Tibial nerve (tissue), 4 donors: ENCODE measurements at regions not wholly inside any gene's neighbourhood (a gene's known extent, or its start where the extent isn't known, plus 50 kb on each side); places are given as distances from the start of the nearest gene placed in this dataset.

ENCODE experiments used
- DNase-seq, 2 donors: peaks; one replicate each; pipeline ENCODE4 v3.0.0-alpha.2; 2019; ENCODE audit warnings: low spot score in 2 of 2
- H3K27ac ChIP-seq, 4 donors: fragments of 200-600 bp; sonication (generic) in 3 of 4; one replicate each; pipeline ENCODE4 v1.5.1; 2017 to 2019; ENCODE audit warnings: mild to moderate bottlenecking in 1 of 4
- H3K27me3 ChIP-seq, 2 donors: fragments of 200-600 bp; sonication (generic) in 1 of 2; one replicate each; pipeline versions ENCODE4 v1.5.1 to v1.6.0; 2017 to 2019
- H3K36me3 ChIP-seq, 3 donors: fragments of 200-600 bp; sonication (generic); one replicate each; pipeline ENCODE4 v1.5.1; 2018 to 2019
- H3K4me1 ChIP-seq, 4 donors: fragments of 200-600 bp; sonication (generic) in 3 of 4; one replicate each; pipeline ENCODE4 v1.5.1; 2017 to 2019
- H3K4me3 ChIP-seq, 4 donors: fragments of 200-600 bp; sonication (generic) in 3 of 4; one replicate each; pipeline ENCODE4 v1.5.1; 2017 to 2019; ENCODE audit warnings: mild to moderate bottlenecking in 1 of 4, moderate library complexity in 1 of 4
- H3K9me3 ChIP-seq, 4 donors: fragments of 200-600 bp; sonication (generic) in 3 of 4; one replicate each; pipeline ENCODE4 v1.5.1; 2017 to 2019
- CTCF ChIP-seq, 5 experiments: fragments of 200-600 bp in 3 of 5; fragments of 450-650 bp in 2 of 5; sonication (generic) in 3 of 5; IDR thresholded peaks; one replicate each; pipeline ENCODE4 v1.5.1; 2016 to 2019; ENCODE audit warnings: antibody characterized with exemption in 5 of 5, mild to moderate bottlenecking in 3 of 5, moderate library complexity in 2 of 5
- EP300 ChIP-seq, 2 donors: sonication (generic); formaldehyde crosslinking; IDR thresholded peaks; one replicate each; pipeline ENCODE4 v1.6.1; 2017; ENCODE audit warnings: antibody characterized with exemption in 2 of 2, mild to moderate bottlenecking in 1 of 2
- POLR2A ChIP-seq, 2 donors: fragments of 450-650 bp; IDR thresholded peaks; one replicate each; pipeline ENCODE4 v1.6.1; 2017; ENCODE audit warnings: antibody characterized with exemption in 2 of 2, mild to moderate bottlenecking in 2 of 2, moderate library complexity in 2 of 2
- WGBS, 2 donors: methylation state at CpG; one replicate each; pipeline ENCODE4 v1.1.5; 2018; 5-methylcytosine and 5-hydroxymethylcytosine counted together

- H3K36me3 ChIP-seq: no peaks in the 10 kb centered on the region
- TF ChIP-seq CTCF (IDR thresholded peaks at IDR 0.05) (peak in 1 of 5 experiments; percentile 8), EP300 (IDR thresholded peaks at IDR 0.05) (peak in 1 of 2 donors; percentile 87), POLR2A (IDR thresholded peaks at IDR 0.05) (no peak)
- 73% methylated on average over 10 of the region's 10 CpGs for WGBS, 2 donors
- no peaks in the 10 kb centered on the region for H3K9me3 ChIP-seq
- H3K4me1 ChIP-seq: peaks cover 0 to 18% (median 0%) of the 10 kb centered on the region in 4 donors
- DNase-seq: peak in 1 of 2 donors; percentile 44
- no peaks in the 10 kb centered on the region for H3K27me3 ChIP-seq
- H3K4me3 ChIP-seq: no peak overlapping the region
- H3K27ac ChIP-seq: peak overlapping the region in 2 of 4 donors; percentile 0 to 52
Observed at GRCh38 chr2:196239622-196240587, 68.5 kb upstream of the STK17B start.

GRCh38 chr2:196241175-196241574 lies 69.8 kb upstream of the STK17B start:
- H3K27ac ChIP-seq: peak overlapping the region in 1 of 4 donors; percentile 69
- no peak for TF ChIP-seq CTCF (IDR thresholded peaks at IDR 0.05)
- no peak for DNase-seq
- peaks cover 0 to 18% (median 4%) of the 10 kb centered on the region in 4 donors for H3K4me1 ChIP-seq
- no peak overlapping the region for H3K4me3 ChIP-seq
- no peaks in the 10 kb centered on the region for H3K27me3 ChIP-seq
- WGBS, 2 donors: 84 to 90% methylated on average over 3 of the region's 3 CpGs
- no peaks in the 10 kb centered on the region for H3K9me3 ChIP-seq
- no peaks in the 10 kb centered on the region for H3K36me3 ChIP-seq

GRCh38 chr2:196242131-196242620 lies 70.8 kb upstream of the STK17B start:
- Histone ChIP-seq H3K27ac (peak overlapping the region in 2 of 4 donors; percentile 52 to 69), H3K36me3 (no peaks in the 10 kb centered on the region), H3K4me1 (peaks cover 0 to 18% (median 4%) of the 10 kb centered on the region in 4 donors), H3K4me3 (no peak overlapping the region), H3K27me3 (no peaks in the 10 kb centered on the region), H3K9me3 (no peaks in the 10 kb centered on the region)
- no peak for DNase-seq
- WGBS, 2 donors: 71 to 91% methylated on average over 7 of the region's 7 CpGs
- TF ChIP-seq EP300 (IDR thresholded peaks at IDR 0.05) (peak in 1 of 2 donors; percentile 78), CTCF (IDR thresholded peaks at IDR 0.05) (no peak)

GRCh38 chr2:196244516-196244915 lies 73.1 kb upstream of the STK17B start:
- Histone ChIP-seq H3K4me1 (peaks cover 0 to 31% (median 11%) of the 10 kb centered on the region in 4 donors), H3K36me3 (no peaks in the 10 kb centered on the region), H3K4me3 (no peak overlapping the region), H3K9me3 (no peaks in the 10 kb centered on the region), H3K27me3 (no peaks in the 10 kb centered on the region), H3K27ac (no peak overlapping the region)
- DNase-seq: no peak
- TF ChIP-seq EP300 (IDR thresholded peaks at IDR 0.05) (no peak), POLR2A (IDR thresholded peaks at IDR 0.05) (no peak), CTCF (IDR thresholded peaks at IDR 0.05) (no peak)
- 88 to 95% methylated on average over 2 of the region's 2 CpGs for WGBS, 2 donors

GRCh38 chr2:196244966-196245365 lies 73.6 kb upstream of the STK17B start:
- 97 to 98% methylated on average over 4 of the region's 4 CpGs for WGBS, 2 donors
- TF ChIP-seq POLR2A (IDR thresholded peaks at IDR 0.05) (no peak), CTCF (IDR thresholded peaks at IDR 0.05) (no peak), EP300 (IDR thresholded peaks at IDR 0.05) (no peak)
- H3K27ac ChIP-seq: no peak overlapping the region
- no peaks in the 10 kb centered on the region for H3K9me3 ChIP-seq
- H3K36me3 ChIP-seq: no peaks in the 10 kb centered on the region
- H3K27me3 ChIP-seq: no peaks in the 10 kb centered on the region
- H3K4me3 ChIP-seq: no peak overlapping the region
- H3K4me1 ChIP-seq: peaks cover 0 to 29% (median 12%) of the 10 kb centered on the region in 4 donors
- no peak for DNase-seq
